ENCODE measurements at regions not wholly inside any gene's neighbourhood (a gene's known extent, or its start where the extent isn't known, plus 50 kb on each side); places are given as distances from the start of the nearest gene placed in this dataset.
"Not testable (repeated sequence)": the region's sequence is repeated elsewhere in the genome, so short reads cannot be mapped to it uniquely, and the experiment has no call there.

DNA sequence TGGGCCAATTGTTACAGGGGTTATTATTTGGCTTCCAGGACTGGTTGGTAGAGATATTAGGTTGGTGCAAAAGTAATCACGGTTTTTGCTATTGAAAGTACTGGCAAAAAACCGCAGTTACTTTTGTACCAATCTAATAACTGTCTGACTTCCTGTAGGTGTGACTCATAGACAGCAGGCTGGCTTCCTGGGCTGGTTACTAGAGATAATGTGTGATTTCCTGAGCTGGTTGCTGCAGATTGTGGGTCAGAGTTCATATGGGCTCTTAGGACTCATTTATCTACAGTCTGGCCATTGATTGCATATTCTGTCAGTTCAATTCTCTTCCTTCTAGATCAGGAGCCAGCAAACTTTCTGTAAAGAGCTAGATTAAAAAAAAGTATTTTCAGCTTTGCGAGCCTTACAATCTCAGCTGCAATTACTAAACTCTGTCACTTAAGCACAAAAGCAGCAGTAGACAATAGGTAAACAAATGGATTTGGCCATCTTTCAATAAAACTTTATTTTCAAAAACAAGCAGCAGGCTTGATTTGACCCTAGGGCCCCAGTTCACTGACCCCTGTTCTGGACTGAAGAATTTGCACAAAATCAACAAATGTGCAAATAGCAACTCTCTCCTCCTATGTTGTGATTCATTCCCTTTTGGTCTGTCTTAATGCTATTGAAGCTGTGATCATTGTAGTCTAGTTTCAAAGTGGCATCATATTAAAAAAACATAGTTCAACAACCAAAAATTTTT, 50.8 kb upstream of the BOD1L1 start:
- DNase-seq = no peak

DNA sequence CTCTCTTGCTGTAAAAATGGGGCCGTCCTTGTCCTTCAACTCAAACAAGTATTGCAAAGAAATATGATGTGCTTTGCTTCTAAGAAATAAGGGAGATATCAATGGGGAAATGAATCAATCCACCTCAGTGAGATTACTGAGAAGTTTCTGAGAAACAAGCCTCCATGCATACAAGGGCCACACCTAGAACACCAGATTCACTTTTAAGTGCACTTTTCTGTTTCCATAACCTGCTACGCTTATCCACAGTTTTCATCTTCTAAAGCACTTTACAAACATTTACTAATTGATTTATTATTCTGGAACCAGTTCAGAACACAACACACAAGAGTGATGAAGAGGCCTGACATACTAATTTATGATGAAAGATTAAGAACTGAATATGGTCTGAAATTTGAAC, 54.0 kb upstream of the BOD1L1 start:
- DNase-seq = no peak

DNA sequence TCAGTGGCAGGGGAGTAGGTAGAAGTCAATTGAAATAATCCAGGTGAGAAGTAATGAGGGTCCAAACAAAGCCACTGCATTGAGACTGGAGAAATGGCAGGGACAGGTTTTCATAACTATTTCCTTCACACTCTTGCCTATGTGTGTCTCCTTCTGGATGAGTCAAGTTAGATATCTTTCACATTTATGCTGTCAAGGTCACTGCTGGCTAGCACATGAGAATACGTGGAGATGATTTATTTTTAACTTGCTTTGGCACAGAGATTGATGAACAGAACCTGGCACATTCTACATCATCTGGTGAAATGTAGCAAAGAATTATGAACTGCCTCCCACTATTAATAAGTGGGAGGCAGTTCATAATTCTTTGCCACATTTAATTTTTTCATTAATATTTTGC, 66.7 kb upstream of the BOD1L1 start:
- DNase-seq = peak in 1 of 2 experiments; percentile 6

DNA sequence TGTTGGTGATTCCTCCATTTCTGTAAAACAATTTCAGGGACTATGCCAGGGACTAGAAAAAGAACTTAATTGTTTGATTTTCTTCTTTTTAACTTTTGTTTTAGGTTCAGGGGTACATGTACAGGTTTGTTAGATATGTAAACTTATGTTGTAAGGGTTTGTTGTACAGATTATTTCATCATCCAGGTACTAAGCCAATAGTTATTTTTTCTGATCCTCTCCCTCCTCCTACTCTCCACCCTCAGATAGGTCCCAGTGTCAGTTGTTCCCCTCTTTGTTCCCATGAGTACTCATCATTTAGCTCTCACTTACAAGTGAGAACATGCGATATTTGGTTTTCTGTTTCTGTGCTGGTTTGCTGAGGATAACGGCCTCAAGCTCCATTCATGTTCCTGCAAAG, 70.8 kb upstream of the BOD1L1 start:
- DNase-seq = no peak

DNA sequence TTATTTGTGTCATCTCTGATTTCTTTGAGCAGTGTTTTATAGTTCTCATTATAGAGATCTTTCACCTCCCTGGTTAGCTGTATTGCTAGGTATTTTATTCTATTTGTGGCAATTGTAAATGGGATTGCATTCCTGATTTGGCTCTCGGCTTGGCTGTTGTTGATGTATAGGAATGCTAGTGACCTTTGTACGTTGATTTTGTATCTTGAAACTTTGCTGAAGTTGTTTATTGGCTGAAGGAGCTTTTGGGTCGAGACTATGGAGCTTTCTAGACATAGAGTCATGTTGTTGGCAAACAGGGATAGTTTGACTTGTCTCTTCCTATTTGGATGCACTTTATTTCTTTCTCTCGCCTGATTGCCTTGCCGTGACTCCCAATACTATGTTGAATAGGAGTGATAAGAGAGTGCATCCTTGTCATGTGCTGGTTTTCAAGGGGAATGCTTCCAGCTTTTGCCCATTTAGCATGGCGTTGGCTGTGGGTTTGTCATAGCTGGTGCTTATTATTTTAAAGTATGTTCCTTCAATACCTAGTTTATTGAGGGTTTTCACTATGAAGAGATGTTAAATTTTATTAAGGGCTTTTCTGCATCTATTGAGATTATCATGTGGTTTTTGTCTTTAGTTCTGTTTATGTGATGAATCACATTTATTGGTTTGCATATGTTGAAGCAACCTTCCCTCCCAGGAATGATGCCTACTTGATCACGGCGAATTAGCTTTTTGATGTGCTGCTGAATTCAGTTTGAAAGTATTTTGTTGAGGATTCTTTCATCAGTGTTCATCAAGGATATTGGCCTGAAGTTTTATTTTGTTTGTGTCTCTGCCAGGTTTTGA, 72.7 kb upstream of the BOD1L1 start:
- DNase-seq = no peak

GRCh38 chr4:13700858-13701140, 73.3 kb upstream of the BOD1L1 start:
- DNase-seq = peak; percentile 52 to 76

GRCh38 chr4:13701937-13702446, 74.5 kb upstream of the BOD1L1 start:
- no peak for DNase-seq

GRCh38 chr4:13703096-13703495, 75.6 kb upstream of the BOD1L1 start:
- DNase-seq = no peak

- no peak for DNase-seq
Observed at GRCh38 chr4:13704035-13704434, 76.5 kb upstream of the BOD1L1 start.

DNA sequence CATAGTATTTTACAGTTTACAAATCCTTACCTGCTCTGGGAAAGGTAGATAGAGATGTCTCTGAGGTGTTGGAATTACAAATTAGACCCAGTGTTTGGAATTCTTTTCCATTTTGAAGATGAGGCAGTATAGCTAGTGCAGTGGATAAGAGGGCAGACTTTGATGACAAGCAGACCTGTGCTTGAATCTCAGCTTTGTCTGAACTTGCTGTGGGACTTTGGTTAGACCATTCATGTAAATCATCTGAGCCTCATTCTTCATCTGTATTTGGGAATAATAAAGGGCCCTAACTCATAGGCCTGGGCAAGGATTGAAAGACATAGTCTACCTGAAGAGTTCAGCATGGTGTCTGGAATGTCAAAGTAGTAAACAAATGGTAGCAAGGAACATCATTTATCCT, 77.2 kb upstream of the BOD1L1 start:
- no peak for DNase-seq

GRCh38 chr4:13705521-13706041, 78.1 kb upstream of the BOD1L1 start:
- DNase-seq = peak in 1 of 2 experiments; percentile 40

GRCh38 chr4:13706120-13706519, 78.6 kb upstream of the BOD1L1 start:
- peak in 1 of 2 experiments; percentile 44 for DNase-seq

GRCh38 chr4:13706716-13707115, 79.2 kb upstream of the BOD1L1 start:
- no peak for DNase-seq

- DNase-seq = no peak
Observed at GRCh38 chr4:13710246-13710885, 82.8 kb upstream of the BOD1L1 start.

GRCh38 chr4:13711233-13711785, 83.8 kb upstream of the BOD1L1 start:
- peak in 1 of 2 experiments; percentile 13 for DNase-seq

DNA sequence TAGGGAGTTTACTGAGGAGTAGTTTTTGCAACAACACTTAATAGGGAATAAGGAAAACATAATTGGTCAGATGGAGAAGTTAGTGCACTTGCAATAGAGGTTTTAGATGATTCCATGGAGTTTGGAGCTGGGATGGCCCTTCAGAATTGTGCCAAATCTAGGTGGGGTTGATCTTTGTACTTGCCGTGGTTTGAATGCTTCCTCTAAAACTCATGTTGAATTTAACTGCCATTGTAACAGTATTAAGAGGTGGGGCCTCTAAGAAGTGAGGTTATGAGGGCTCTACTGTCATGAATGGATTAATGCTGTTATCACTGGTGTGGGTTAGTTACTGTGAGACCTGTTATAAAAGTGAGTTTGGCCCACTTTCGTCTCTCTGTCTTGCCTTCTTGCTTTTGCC, 94.4 kb upstream of the BOD1L1 start:
- DNase-seq = no peak

- no peak for DNase-seq
Observed at GRCh38 chr4:13722649-13723048, 95.1 kb upstream of the BOD1L1 start.

DNA sequence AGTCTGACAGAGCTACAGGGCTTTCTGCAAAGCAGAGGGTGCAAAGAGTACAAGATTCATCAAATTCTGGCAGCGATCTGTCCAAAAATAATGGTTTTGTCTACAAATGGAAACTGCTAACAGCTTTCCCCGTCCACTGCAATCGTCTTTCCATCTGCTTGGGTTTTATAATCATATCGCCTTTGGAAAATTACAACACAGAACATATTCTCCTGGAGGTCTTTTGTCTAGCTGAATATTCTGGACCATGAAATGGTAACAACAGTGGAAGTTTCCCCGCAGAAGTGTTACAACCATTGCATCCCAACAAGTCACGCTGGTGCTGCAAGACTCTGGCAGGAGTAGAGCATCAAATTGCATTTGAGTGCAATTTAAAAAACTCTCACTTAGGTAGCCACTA, 101.2 kb upstream of the BOD1L1 start:
- DNase-seq = no peak

GRCh38 chr4:13731019-13731418, 103.5 kb upstream of the BOD1L1 start:
- no peak for DNase-seq

DNA sequence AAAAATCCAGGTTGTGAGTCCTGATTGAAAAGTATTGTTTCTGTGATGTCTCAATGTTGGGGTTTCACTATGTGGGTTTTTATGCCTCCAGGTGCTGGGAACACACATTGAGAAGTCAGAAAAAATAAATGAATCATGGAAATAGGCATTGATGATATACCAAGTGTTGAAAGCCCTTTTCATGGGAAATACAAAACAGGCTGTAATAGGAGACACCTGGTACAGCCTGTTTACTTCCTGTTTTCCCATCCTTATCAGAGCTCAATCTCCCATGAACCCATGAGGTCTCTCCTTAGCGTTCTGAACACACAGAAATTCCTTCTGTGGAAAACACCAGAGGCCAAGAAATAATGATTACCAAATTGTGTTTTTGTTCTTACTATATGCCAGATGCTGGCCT, 106.3 kb upstream of the BOD1L1 start:
- DNase-seq = no peak

DNA sequence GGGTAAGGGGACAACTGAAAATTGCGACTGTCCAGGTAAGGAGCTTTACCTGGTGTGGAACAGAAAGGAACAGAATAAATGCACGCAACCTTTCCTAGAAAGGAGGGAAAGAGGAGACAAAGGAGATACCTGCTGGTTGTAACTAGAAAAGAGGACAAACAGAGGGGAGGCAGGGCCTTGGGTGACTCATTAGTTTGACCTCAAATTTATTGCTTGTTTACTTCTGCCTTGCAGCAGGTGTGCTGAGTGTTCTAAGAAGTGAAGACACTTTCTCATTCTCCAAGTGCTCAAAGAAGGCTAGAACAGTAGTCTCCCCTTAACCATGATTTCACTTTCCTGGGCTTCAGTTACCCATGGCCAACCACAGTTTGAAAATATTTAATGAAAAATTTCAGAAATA, 123.1 kb upstream of the BOD1L1 start:
- DNase-seq = no peak

- not testable (repeated sequence) for DNase-seq
Observed at GRCh38 chr4:13761581-13761980, 134.1 kb upstream of the BOD1L1 start.

DNA sequence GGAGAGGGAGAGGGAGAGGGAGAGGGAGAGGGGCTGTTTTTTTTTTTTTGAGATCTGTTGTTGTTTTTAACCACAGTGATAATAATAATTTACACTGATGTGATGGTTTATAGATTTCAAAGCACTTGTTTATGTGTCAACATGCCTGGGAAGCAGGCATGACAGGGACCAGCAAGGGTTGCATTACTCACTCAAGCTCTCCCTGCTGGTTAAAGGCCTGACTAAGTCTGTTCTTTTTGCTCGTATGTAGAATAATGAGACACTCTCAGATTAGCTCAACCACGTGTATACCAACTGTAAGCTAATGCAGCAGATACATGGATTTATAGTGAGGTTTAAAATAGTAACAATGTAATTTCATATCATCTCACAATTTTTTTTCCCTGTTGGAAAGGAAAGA, 134.6 kb upstream of the BOD1L1 start:
- DNase-seq = no peak
